A549 (cell line): ENCODE measurements at regions not wholly inside any gene's neighbourhood (a gene's known extent, or its start where the extent isn't known, plus 50 kb on each side); places are given as distances from the start of the nearest gene placed in this dataset.

ENCODE experiments used
- EHMT2 ChIP-seq: fragments of 200-600 bp; sonication (generic); IDR thresholded peaks from 2 replicates; pipeline ENCODE4 v1.6.1; 2016; ENCODE audit warnings: antibody characterized with exemption, low read depth, mild to moderate bottlenecking, moderate library complexity
- FOSL2 ChIP-seq, 2 experiments: fragments of 450-650 bp in 1 of 2; fragments of >200 bp in 1 of 2; sonication (Bioruptor Twin) in 1 of 2; formaldehyde crosslinking; IDR thresholded peaks; 2 replicates each; pipeline versions ENCODE4 v1.5.0 to v1.6.1; 2016 to 2020; ENCODE audit warnings: mild to moderate bottlenecking in 1 of 2, moderate library complexity in 1 of 2
- RNF2 ChIP-seq: fragments of 200-600 bp; sonication (generic); IDR thresholded peaks from 2 replicates; pipeline ENCODE4 v1.6.1; 2016; ENCODE audit warnings: low read depth, mild to moderate bottlenecking, antibody characterized with exemption, moderate library complexity, borderline replicate concordance
- TF ChIP-seq, protein P1 (sequence below): IDR thresholded peaks from 2 replicates; pipeline ENCODE4 v1.6.1; 2012
- TF ChIP-seq, protein P2 (sequence below): fragments of >200 bp; sonication (Bioruptor Twin); formaldehyde crosslinking; IDR thresholded peaks from 3 replicates; pipeline ENCODE4 v1.5.1; 2016

DNA sequence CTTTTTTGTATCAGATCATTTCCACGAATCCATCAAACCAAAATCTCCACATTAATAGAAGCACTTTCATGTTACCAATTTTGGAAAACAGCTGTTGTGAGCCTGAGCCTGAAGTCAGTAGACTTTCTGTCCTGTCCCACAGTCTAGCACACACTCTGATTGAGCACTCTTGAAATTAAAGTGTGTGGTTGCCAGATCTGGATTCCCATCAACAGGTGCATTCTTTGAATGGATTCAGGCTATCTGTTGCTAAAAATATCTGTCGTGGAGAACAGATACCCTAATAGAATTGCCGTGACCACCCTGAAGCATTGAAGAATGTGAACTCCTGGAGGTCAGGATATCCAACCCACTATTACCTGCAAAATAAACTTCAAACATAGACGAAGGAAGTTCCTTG is 73.3 kb downstream of the TFAP2A start:
- TF ChIP-seq, protein P1, sequence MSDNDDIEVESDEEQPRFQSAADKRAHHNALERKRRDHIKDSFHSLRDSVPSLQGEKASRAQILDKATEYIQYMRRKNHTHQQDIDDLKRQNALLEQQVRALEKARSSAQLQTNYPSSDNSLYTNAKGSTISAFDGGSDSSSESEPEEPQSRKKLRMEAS: no peak
- TF ChIP-seq, protein P2, sequence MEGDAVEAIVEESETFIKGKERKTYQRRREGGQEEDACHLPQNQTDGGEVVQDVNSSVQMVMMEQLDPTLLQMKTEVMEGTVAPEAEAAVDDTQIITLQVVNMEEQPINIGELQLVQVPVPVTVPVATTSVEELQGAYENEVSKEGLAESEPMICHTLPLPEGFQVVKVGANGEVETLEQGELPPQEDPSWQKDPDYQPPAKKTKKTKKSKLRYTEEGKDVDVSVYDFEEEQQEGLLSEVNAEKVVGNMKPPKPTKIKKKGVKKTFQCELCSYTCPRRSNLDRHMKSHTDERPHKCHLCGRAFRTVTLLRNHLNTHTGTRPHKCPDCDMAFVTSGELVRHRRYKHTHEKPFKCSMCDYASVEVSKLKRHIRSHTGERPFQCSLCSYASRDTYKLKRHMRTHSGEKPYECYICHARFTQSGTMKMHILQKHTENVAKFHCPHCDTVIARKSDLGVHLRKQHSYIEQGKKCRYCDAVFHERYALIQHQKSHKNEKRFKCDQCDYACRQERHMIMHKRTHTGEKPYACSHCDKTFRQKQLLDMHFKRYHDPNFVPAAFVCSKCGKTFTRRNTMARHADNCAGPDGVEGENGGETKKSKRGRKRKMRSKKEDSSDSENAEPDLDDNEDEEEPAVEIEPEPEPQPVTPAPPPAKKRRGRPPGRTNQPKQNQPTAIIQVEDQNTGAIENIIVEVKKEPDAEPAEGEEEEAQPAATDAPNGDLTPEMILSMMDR: no peak
- TF ChIP-seq FOSL2 (IDR thresholded peaks at IDR 0.05): no peak
- TF ChIP-seq FOSL2 (CRISPR knock-in tag; IDR thresholded peaks at IDR 0.05): no peak
- TF ChIP-seq RNF2: no peak
- TF ChIP-seq EHMT2: no peak
